Fibroblast of gingiva (primary cell): ENCODE measurements at regions not wholly inside any gene's neighbourhood (a gene's known extent, or its start where the extent isn't known, plus 50 kb on each side); places are given as distances from the start of the nearest gene placed in this dataset.

Experiments
- DNase-seq: peaks from one replicate; pipeline ENCODE4 v3.0.0-alpha.2; 2011; ENCODE audit warnings: low read depth

DNA sequence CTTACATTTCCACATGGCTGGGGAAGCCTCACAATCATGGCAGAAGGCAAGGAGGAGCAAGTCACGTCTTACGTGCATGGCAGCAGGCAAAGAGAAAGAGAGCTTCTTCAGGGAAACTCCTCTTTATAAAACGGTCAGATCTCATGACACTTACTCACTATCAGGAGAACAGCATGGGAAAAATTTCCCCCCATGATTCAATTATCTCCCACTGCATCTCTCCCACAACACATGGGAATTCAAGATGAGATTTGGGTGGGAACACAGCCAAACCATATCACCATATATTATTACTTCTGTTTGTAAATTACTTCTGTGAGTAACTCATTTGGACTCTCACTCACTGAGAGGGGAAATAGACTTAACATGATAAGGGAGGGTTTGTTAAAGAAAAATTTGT lies 1496.8 kb upstream of the TMEM132C start:
- no peak for DNase-seq

DNA sequence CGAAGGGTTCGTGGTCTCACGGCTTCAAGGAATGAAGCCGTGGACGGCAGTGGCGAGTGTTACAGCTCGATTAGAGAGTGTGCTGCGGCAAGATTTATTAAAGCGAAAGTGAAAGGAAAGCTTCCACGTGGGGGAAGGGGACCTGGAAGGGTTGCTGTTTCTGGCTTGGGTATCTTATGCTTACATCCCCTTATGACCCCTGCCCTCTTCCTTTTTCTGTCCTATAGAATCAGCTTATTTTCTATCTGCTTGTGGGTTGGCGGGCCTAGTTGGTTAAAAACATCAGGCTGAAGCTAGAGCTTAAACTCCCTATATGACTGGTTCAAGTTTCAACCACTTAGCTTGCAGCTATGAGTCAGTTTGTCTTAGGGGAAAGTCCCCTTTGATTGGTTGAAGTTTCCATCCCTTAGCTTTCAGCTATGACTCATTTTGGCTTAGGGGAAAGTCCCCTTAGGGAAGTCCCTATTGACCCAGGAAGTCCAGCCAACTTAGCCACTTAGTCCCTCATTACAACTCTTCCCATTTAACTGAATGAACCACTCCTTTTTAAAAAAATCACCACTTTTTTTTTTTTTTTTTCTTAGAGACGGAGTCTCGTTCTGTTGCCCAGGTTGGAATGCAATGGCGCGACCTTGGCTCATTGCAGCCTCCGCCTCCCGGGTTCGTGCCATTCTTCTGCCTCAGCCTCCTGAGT lies 1494.7 kb upstream of the TMEM132C start:
- peak; percentile 81 for DNase-seq

- DNase-seq: no peak
These were observed 1494.0 kb upstream of the TMEM132C start for GRCh38 chr12:126773012-126773411.

GRCh38 chr12:126773491-126773890 lies 1493.5 kb upstream of the TMEM132C start:
- no peak for DNase-seq

GRCh38 chr12:126776026-126776655 lies 1490.8 kb upstream of the TMEM132C start:
- no peak for DNase-seq

- DNase-seq: no peak
These were observed 1486.6 kb upstream of the TMEM132C start for GRCh38 chr12:126780343-126780742.

DNA sequence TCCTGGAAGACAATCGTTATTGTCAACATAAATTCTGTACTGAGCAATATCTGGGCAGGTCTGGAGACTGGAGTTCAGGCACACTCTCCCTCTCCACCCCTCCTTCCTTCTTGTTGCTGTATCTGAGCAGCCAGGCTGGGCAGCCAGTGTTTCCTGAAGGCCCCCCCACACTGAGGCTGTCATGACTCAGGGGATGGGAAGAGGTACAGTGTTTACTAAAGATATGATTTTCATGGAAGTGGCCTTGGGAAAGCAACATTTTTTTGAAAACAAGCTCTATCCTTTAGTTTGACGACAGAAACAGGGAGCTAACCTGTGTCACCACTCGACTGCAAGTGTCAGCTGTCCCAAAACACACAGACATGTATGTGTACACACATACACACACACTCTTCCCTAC lies 1485.4 kb upstream of the TMEM132C start:
- no peak for DNase-seq

DNA sequence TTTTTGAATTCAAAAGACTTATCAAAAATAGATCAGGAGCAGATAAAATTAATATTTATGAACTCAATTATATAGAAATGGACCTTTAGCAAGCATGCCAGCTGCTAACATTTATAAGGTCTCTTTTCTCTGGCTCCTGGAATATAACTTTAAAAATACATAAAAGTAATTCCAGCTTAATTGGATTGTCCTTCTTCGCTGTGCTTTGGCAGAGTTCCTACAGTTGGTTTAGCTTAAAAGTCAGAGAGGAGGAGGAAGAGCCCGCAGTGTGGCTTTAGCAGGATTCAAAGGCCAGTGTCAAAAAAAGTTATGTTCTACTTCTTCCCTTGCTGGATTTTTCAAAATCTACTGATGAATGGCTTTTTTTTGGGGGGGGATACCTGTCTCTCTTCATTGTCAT lies 1484.9 kb upstream of the TMEM132C start:
- DNase-seq: no peak

DNA sequence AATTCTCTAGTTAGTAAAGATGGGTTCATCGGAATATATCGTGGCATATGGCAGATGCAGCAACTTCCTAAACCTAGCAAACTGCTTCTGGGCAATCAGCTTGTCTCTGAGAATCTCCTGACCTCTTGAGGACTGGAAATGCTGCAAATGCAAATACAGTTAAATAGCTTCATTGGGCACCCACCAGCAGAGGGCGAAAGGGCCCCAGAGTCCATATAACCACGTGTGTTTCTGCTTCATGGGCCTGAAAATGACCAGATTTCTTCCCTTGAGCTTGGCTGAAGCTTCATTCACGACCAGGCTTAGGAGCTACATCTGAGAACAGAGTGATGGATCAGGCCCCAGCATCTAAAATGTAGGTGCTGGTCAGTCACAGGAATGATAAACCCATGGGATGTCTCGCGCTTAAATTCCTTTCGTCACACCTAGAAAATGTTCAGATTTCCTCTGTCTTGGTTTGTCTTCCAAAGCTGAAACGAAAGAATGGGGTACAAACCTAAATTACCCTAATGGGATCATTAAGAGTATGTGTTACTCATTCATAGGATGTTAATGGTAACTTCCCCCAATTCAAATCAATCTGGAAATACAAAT lies 1482.5 kb upstream of the TMEM132C start:
- DNase-seq: peak; percentile 24

DNA sequence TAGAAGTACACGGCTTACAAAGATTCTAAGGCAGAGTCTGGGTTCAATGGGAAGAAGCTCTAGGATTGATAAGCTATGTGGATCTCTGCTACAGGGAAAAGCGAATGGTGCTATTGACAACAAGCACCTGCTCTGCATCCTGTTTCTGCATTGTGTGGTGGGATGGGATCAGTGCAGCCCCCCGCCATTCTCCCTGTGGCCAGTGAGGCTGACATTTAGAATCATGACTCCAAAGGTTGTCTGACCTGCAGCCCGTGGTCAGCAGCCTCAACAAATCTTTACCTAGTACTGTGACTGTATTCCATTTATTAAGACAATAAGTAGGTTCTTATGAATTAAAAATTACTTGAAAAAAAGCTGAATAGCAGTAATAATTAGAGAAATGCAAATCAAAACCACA lies 1477.0 kb upstream of the TMEM132C start:
- DNase-seq: no peak

DNA sequence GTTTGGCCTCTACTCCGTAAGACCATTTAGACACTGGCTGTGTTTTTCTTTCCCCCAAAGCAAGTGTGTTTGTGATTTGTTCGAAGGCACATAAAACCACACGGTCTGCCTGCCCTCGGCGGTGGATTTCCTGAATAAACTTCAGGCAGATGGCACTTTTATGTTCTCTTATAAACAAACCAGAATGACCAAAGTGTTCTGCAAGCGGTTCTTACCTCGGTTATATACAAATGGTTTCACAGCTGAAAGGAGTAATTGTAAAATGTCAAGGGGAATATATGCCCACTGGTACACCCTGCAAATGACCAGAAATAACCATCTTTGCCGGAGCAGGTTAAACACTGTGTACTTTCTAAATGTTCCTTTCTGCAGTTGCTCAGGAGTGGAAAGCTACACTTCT lies 1475.8 kb upstream of the TMEM132C start:
- no peak for DNase-seq

DNA sequence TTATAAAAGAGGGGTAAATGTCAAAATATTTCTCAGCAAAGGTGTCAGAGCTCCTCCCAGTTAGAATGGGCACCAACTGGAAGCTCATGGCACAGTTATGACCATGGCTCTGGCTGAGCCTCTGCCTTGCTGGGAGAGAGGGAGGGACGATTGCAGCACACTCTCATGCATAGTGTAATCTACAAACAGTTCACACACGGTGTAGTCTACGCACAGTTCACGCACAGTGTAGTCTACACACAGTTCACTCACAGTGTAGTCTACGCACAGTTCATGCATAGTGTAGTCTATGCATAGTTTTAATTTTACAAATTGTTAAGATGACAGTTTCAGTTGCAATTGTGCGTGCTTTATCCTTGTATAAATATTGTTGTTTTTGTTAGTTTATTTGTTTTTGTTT lies 1474.6 kb upstream of the TMEM132C start:
- no peak for DNase-seq

GRCh38 chr12:126797525-126797924 lies 1469.4 kb upstream of the TMEM132C start:
- DNase-seq: no peak

GRCh38 chr12:126798449-126798848 lies 1468.5 kb upstream of the TMEM132C start:
- no peak for DNase-seq

DNA sequence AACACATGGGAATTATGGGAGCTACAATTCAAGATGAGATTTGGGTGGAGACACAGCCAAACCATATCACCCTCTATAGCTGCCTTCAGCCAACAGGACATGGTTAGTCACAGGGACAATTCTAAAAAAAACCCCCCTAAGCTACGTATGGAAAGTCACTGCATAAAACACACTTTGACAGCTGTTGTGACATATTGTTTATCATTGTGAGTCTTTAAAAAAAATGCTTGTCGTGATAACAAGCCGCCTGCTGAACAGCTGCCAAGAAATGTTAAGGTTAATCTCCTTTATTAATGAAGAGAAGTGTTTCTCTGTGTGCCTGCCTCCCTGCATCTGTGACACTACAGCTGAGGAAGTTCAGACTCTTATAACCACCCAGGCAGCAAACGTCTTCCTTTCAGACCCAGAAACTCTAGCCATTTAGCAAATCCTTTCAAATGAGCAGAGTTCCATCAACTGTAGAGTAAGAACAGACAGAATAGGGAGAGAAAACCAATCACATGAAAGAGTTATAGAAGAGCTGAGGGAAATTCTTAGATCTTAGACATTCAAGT lies 1459.6 kb upstream of the TMEM132C start:
- no peak for DNase-seq

GRCh38 chr12:126811391-126811790 lies 1455.6 kb upstream of the TMEM132C start:
- DNase-seq: no peak

DNA sequence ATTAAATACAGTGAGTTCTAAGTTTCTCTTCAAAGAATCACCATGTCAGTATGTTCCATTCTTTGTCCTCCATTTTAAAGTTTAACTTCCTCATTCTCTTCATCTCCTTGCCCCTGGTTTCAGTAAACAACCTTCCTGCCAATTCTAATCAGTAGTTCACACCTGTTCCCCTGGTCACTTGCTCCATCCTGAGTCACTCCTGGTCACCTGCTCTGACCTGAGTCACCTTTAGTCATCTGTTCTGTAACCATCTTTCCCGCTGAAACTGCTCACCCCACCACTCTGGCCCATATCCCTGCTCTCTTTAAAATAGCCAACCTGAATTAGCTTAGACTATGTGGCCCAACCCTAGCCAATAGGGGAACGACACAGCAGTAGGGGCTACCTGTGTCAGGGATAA lies 1447.4 kb upstream of the TMEM132C start:
- no peak for DNase-seq

- no peak for DNase-seq
These were observed 1435.9 kb upstream of the TMEM132C start for GRCh38 chr12:126830778-126831680.

DNA sequence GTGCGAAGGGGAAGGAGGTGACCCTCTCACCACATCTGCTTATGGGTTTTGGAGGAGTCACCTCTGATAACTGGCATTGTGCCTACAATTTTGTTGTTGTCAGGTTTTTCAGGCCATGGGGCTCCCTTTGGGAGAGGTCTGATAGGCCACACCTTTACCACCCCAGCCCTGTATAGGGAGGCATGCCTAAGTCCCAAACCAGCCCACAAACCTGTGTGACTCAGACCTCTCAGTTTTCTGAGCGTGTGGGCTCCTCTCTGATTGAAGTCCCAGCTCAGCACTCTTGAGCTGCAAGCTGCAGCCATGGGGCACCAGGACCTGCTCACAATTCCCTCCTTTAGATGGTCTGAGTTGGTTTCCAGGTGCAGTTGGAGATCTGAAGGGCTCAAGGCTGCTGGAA lies 1429.3 kb upstream of the TMEM132C start:
- no peak for DNase-seq

- DNase-seq: no peak
These were observed 1422.9 kb upstream of the TMEM132C start for GRCh38 chr12:126843915-126844669.

- DNase-seq: no peak
These were observed 1419.9 kb upstream of the TMEM132C start for GRCh38 chr12:126847005-126847629.
